Activated CD4-positive, alpha-beta memory T cell treated with anti-CD3 and anti-CD28 coated beads, Interleukin-2, amount 10 ng/mL, durations not matched to agents 7 days and 5 days (primary cell): ENCODE measurements at regions not wholly inside any gene's neighbourhood (a gene's known extent, or its start where the extent isn't known, plus 50 kb on each side); places are given as distances from the start of the nearest gene placed in this dataset.

Source experiments
- CTCF ChIA-PET: fragments of 350-600 bp; sonication (Branson Sonifier 250); formaldehyde crosslinking; loops from one replicate; lab custom pipeline; 2021; ENCODE audit warnings: antibody characterized with exemption, inconsistent platforms; lab: Charles Lee
- POLR2A ChIA-PET: fragments of 350-600 bp; sonication (Branson Sonifier 250); formaldehyde crosslinking; loops from one replicate; lab custom pipeline; 2021; ENCODE audit warnings: antibody characterized with exemption; lab: Charles Lee
- DNase-seq: peaks from one replicate; pipeline ENCODE4 v3.0.0-alpha.2; 2020
- H3K27ac Mint-ChIP-seq: one replicate; pipeline ENCODE4 v1.8.0; 2021; ENCODE audit warnings: mild to moderate bottlenecking, mixed read lengths
- H3K27me3 Mint-ChIP-seq: one replicate; pipeline ENCODE4 v1.8.0; 2021; ENCODE audit warnings: mixed read lengths
- H3K36me3 Mint-ChIP-seq: one replicate; pipeline ENCODE4 v1.8.0; 2021; ENCODE audit warnings: low read depth, mixed read lengths
- H3K4me1 Mint-ChIP-seq: one replicate; pipeline ENCODE4 v1.8.0; 2021; ENCODE audit warnings: mixed read lengths
- H3K4me3 Mint-ChIP-seq: one replicate; pipeline ENCODE4 v1.8.0; 2021; ENCODE audit warnings: mild to moderate bottlenecking, mixed read lengths
- H3K9me3 Mint-ChIP-seq: one replicate; pipeline ENCODE4 v1.8.0; 2021; ENCODE audit warnings: mixed read lengths

DNA sequence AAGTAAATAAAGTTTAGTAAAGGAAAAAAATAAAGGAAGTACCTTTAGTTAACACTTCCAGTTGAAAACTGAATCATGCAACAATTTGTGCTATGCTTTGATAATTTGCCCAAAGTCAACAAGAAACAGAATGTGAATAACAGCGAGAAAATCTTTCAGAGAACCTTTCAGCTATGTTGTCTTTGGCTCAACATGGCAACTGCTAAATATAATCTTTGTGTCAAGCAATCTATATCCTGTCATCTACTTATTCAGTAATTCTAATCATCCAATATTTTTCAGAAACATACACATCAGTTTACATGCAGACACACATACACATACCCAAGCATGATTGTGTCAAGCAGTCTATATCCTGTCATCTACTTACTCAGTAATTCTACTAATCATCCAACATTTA, 136.0 kb upstream of the PABPC4L start:
- POLR2A ChIA-PET: no interaction called here

DNA sequence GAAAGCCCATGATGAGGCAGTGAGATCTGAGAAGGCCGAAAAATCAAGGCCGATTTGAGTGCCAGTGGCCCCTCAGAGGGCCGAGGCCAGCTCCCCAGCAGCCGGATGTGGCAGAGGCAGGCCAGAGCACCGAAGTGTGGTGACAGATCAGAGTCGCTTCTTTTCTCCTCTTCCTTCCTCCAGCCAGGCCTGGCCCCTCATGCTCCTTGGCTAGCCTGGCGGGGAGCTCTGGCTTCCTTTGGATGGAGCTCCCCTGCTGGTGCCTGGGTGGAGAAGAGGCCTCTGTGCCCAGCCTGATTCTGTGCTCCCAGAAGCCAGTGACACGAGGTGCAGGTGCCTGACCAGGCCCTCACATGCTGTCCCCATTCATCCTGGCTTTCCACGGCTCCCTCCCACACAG, 127.2 kb upstream of the PABPC4L start:
- H3K27ac Mint-ChIP-seq: no peak overlapping the region

More for the DNA sequence above, 136.0 kb upstream of the PABPC4L start:
- CTCF ChIA-PET: no interaction called here
- Mint-ChIP-seq H3K36me3 (no peaks in the 10 kb centered on the region), H3K9me3 (peaks cover 11% of the 10 kb centered on the region), H3K27me3 (no peaks in the 10 kb centered on the region), H3K4me3 (no peak overlapping the region), H3K4me1 (no peaks in the 10 kb centered on the region), H3K27ac (no peak overlapping the region)
- no peak for DNase-seq

DNA sequence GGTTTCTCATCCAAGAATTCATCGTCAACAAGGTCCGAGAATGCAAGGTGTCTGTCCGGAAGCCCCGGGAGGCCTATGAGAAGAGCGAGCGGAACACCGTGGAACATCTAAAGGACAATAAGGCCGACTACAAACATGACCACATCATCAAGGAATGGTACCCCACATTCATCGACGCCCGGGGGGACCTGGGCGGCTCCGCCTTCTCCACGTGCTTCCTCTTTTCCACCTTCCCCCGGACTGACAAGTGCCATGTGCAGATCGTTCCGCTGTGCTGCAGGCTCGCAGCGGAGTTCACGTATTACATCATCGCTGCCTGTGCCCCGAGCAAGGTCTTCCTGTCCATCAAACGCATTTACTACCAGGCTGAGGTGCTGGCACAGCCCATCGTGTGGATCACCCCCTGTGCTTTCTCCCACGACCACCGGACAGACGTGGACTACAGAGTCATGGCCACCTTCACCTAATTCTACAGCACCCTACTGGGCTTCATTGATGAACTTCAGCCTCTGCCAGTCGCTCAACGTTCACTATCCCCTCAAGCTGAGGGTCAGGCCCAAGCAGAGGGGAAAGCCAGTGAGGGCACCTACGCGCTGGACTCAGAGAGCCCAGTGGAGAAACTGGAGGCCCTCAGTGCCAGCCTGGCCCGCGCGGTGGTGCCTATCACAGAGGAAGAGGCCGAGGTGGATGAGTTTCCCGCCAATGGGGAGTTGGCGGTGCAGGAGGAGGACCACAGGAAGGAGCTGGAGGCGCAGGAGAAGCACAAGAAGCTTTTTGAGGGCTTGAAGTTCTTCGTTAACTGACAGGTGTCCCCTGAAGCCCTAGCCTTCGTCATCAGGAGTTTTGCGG, 125.9 kb upstream of the PABPC4L start:
- Mint-ChIP-seq H3K36me3 (no peaks in the 10 kb centered on the region), H3K27me3 (no peaks in the 10 kb centered on the region), H3K27ac (no peak overlapping the region), H3K4me1 (no peaks in the 10 kb centered on the region), H3K4me3 (no peak overlapping the region), H3K9me3 (peaks cover 9% of the 10 kb centered on the region)
- POLR2A ChIA-PET: no interaction called here
- DNase-seq: no peak
- CTCF ChIA-PET: no interaction called here

More for the DNA sequence above, 127.2 kb upstream of the PABPC4L start:
- no peak for DNase-seq
- Mint-ChIP-seq H3K27me3 (no peaks in the 10 kb centered on the region), H3K4me3 (no peak overlapping the region), H3K36me3 (no peaks in the 10 kb centered on the region), H3K9me3 (peaks cover 9% of the 10 kb centered on the region), H3K4me1 (no peaks in the 10 kb centered on the region)
- ChIA-PET CTCF (no interaction called here), POLR2A (no interaction called here)

DNA sequence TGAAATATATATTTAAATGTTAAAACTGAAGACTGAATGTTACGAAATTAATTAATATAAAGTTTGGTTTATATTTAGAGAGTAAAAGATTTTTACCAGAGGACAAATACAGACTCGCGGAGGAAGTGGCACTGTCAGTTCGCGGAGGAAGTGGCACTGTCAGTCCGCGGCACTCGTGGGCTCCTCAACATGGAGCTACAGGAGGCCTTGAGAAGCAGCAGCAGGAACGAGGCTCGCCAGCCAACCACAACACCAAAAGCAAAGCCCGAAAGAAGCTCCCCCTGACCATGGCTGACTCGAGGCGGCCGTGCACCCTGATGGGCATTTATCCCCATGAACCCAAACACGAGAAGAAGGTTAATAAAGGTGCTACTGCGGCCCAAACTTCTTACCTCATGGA, 125.3 kb upstream of the PABPC4L start:
- ChIA-PET CTCF (no interaction called here), POLR2A (no interaction called here)
- Mint-ChIP-seq H3K9me3 (peaks cover 11% of the 10 kb centered on the region), H3K27ac (no peak overlapping the region), H3K36me3 (no peaks in the 10 kb centered on the region), H3K27me3 (no peaks in the 10 kb centered on the region), H3K4me3 (no peak overlapping the region), H3K4me1 (no peaks in the 10 kb centered on the region)
- DNase-seq: no peak

DNA sequence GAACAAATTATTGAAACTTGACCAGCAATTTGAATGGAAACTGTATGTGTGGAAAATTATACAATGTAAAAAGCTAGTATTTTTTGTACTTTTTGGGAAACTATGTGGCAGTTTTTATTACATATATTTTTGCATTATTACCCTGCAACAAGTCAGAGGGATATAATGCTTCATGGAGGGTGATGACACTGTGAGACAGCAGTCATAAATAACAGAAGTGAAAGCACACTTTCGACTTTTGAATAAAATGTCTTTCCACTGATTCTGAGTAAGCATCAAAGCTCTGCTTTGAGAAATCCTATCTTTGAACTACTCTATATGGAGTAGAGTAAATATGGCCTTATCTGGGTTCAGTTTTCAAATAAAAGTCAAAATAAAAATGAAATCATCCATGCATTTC, 122.6 kb upstream of the PABPC4L start:
- H3K4me3 Mint-ChIP-seq: no peak overlapping the region
- H3K27ac Mint-ChIP-seq: no peak overlapping the region
- H3K27me3 Mint-ChIP-seq: no peaks in the 10 kb centered on the region
- H3K4me1 Mint-ChIP-seq: no peaks in the 10 kb centered on the region
- CTCF ChIA-PET: no interaction called here
- peaks cover 11% of the 10 kb centered on the region for H3K9me3 Mint-ChIP-seq
- POLR2A ChIA-PET: no interaction called here
- DNase-seq: no peak
- no peaks in the 10 kb centered on the region for H3K36me3 Mint-ChIP-seq

DNA sequence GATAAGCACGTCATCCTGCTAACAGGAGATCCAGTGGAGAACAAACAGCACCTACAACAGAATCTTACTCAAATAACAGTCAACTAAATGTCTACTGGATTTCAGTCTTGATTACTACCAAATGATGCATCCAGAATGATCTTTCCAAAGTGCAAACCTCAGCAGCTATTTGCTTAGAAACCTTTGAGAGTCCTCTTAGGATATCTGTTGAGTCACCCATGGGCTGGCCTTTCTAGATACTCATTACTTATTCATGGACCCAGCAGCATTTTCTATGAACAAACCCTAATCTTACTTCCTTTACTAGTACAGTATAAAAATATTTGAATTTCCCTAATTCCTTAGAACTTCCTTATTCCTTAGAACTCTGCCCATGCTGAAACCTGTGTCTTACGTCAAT, 118.5 kb upstream of the PABPC4L start:
- H3K27me3 Mint-ChIP-seq: no peaks in the 10 kb centered on the region
- POLR2A ChIA-PET: no interaction called here
- DNase-seq: no peak
- H3K4me3 Mint-ChIP-seq: no peak overlapping the region
- peaks cover 4% of the 10 kb centered on the region for H3K9me3 Mint-ChIP-seq
- H3K4me1 Mint-ChIP-seq: no peaks in the 10 kb centered on the region
- H3K36me3 Mint-ChIP-seq: no peaks in the 10 kb centered on the region
- CTCF ChIA-PET: no interaction called here
- no peak overlapping the region for H3K27ac Mint-ChIP-seq

DNA sequence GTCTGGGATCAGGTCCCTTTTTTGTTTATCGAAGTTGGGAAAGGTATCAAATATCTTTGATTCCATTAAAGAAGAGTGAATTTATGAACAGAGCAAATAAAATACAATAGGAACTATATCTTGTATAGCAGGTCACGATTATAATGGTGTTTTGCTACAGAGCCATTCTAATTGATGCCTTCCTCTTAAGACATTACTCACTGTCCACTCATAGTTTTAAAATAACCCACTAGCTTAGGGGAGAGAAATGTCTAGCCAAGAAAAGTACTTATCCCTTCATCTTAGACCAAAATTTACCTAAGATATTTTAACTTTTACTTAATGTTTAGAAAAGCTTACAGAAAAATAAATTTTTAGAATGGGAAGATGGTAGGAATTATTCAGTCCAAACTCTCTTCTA, 112.0 kb upstream of the PABPC4L start:
- H3K27me3 Mint-ChIP-seq: no peaks in the 10 kb centered on the region
- H3K36me3 Mint-ChIP-seq: no peaks in the 10 kb centered on the region
- no peak overlapping the region for H3K27ac Mint-ChIP-seq
- POLR2A ChIA-PET: no interaction called here
- H3K4me1 Mint-ChIP-seq: no peaks in the 10 kb centered on the region
- no peak overlapping the region for H3K4me3 Mint-ChIP-seq
- peaks cover 2% of the 10 kb centered on the region for H3K9me3 Mint-ChIP-seq
- CTCF ChIA-PET: no interaction called here
- DNase-seq: no peak

DNA sequence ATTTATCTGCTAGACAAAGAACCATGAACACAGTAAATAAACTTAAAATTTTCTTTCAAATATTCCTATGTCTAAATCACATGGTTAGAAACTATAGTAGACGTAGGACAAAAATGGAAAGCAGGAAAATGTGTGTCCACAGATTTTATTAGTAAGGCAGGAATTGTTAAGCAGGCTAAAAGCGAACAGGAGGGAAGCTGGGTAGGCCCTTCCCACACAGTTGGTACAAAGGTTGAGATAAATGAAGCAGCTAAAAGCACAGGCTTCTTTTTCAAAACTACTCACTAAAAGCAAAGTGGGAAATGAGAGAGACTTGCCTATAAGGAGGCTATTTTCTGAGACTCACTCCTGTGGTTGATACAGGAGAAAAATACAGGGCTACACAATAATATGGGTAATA, 108.1 kb upstream of the PABPC4L start:
- POLR2A ChIA-PET: no interaction called here
- Mint-ChIP-seq H3K36me3 (no peaks in the 10 kb centered on the region), H3K4me3 (no peak overlapping the region), H3K27me3 (no peaks in the 10 kb centered on the region), H3K4me1 (no peaks in the 10 kb centered on the region), H3K27ac (no peak overlapping the region), H3K9me3 (peaks cover 5% of the 10 kb centered on the region)
- DNase-seq: no peak
- CTCF ChIA-PET: no interaction called here

DNA sequence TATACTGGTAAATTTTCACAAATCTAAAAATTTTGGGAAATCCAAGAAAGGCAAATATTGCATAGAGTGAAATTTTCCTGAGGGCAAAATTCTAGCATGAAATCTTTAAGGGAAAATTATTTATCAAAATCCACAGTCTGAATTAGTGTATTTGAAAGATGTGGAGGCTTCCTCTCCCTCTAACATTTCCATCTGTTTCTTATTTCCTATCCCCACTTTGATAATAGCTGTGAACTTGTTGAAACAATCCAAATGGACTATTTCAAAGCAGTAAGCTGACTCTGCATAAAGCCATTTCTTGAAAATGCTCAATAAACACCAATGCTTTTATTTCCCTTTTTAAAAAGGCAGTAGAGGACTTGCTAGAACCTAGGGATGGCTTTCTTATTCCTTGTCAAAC, 107.3 kb upstream of the PABPC4L start:
- Mint-ChIP-seq H3K4me1 (no peaks in the 10 kb centered on the region), H3K9me3 (peaks cover 5% of the 10 kb centered on the region), H3K4me3 (no peak overlapping the region), H3K27me3 (no peaks in the 10 kb centered on the region), H3K36me3 (no peaks in the 10 kb centered on the region), H3K27ac (no peak overlapping the region)
- POLR2A ChIA-PET: no interaction called here
- CTCF ChIA-PET: no interaction called here
- DNase-seq: no peak

DNA sequence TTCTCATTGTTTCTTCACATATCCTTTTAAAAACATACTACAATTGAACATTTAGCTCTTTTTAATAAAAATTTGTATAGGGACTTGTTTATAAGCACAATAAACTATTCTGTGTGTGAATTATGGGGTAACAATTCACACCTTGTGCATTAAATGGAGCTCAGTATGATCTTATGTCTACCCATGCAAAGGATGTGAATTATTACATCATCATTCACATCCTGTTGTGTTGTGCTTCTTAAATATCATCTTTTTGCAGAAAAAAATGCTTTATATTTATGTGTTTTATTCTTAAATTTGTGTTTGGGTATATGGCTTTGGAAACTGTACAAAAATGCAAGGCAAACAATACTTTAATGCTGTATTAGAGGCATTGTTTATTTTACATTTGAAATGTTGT, 96.7 kb upstream of the PABPC4L start:
- ChIA-PET CTCF (no interaction called here), POLR2A (no interaction called here)
- H3K36me3 Mint-ChIP-seq: no peaks in the 10 kb centered on the region
- DNase-seq: no peak
- H3K4me3 Mint-ChIP-seq: no peak overlapping the region
- no peaks in the 10 kb centered on the region for H3K27me3 Mint-ChIP-seq
- peaks cover 10% of the 10 kb centered on the region for H3K9me3 Mint-ChIP-seq
- H3K27ac Mint-ChIP-seq: no peak overlapping the region
- H3K4me1 Mint-ChIP-seq: no peaks in the 10 kb centered on the region

DNA sequence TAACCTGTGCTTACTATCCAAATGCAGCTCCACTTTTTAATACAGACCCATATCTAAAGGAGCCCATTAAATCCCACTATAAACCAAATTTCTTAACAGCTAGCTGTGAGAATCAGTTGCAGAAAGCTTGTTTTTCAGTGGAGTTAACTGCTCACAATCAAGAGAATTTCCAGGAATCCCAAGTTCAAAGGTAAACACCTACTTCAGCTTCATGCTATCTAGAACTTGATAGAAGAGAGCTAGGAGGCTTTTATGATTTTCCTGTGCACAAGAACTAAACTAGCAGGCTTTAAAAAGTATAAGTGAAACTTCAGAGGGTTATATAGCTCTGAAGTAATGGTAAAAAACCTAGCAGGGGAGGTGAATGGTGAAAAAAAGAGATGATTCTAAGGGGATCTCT, 96.2 kb upstream of the PABPC4L start:
- Mint-ChIP-seq H3K4me3 (no peak overlapping the region), H3K27me3 (no peaks in the 10 kb centered on the region), H3K9me3 (peaks cover 10% of the 10 kb centered on the region), H3K27ac (no peak overlapping the region), H3K4me1 (no peaks in the 10 kb centered on the region), H3K36me3 (no peaks in the 10 kb centered on the region)
- ChIA-PET POLR2A (no interaction called here), CTCF (no interaction called here)
- DNase-seq: no peak

DNA sequence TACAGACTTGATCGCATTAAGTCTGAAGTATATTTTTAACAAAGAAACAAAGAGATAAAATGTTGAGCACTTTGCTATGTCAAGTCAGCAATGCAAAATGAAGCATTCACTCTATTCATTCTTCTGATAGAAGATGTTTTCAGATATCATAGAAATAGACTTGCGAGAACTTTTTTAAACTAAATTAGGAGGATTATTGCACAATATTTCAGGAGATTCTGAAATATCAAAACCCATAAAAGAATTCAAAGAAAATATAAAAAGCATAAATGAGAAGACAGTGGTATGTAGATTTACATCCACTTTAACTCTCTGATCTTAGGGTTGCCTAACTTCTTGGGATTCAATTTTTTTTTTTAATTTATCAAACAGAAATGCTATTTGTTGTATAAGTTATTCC, 81.1 kb upstream of the PABPC4L start:
- Mint-ChIP-seq H3K4me3 (no peak overlapping the region), H3K27ac (no peak overlapping the region), H3K4me1 (no peaks in the 10 kb centered on the region), H3K27me3 (no peaks in the 10 kb centered on the region), H3K36me3 (no peaks in the 10 kb centered on the region), H3K9me3 (peaks cover 7% of the 10 kb centered on the region)
- ChIA-PET CTCF (no interaction called here), POLR2A (no interaction called here)
- no peak for DNase-seq

DNA sequence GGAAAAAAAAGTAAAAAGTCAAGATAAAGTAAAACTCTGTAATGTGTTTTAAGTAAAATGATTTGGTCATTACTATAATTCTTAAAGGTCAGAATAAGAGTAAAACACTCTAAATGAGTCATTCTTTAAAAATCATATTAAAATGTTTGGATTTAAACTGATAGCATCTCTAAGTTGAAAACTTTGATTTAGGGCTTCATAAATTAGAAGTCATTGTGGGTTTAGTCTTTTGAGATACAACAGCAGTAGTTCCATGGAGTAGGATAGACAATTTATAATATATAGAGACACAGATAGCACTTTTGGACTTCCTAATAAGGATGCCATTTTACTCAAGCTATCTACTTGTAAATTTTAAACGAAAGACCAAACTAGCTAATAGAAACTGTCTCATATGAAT, 77.1 kb upstream of the PABPC4L start:
- Mint-ChIP-seq H3K36me3 (no peaks in the 10 kb centered on the region), H3K4me1 (no peaks in the 10 kb centered on the region), H3K27me3 (no peaks in the 10 kb centered on the region), H3K27ac (no peak overlapping the region), H3K4me3 (no peak overlapping the region), H3K9me3 (no peaks in the 10 kb centered on the region)
- ChIA-PET POLR2A (no interaction called here), CTCF (no interaction called here)
- no peak for DNase-seq

DNA sequence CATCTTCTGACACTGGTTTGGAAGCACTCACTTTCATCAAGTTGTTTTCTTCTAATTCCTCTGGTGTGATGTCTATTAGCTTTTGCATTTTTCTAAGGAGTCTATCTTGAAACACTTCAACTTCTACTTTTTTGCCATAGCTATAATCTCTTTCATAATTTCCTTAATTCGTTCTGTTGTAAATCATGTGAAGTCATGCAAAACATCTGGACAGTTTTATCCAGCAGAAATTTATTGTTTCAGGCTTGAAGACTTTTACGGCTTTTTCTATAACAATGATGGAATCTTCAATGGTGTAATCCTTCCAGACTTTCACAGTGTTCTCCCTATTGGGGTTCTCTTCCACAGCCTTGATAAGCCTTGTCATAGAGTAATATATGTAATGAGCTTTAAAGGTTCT, 74.9 kb upstream of the PABPC4L start:
- ChIA-PET POLR2A (no interaction called here), CTCF (no interaction called here)
- H3K27ac Mint-ChIP-seq: no peak overlapping the region

More for the DNA sequence above, 74.9 kb upstream of the PABPC4L start:
- H3K27me3 Mint-ChIP-seq: no peaks in the 10 kb centered on the region
- no peaks in the 10 kb centered on the region for H3K36me3 Mint-ChIP-seq
- no peaks in the 10 kb centered on the region for H3K9me3 Mint-ChIP-seq
- DNase-seq: no peak
- no peak overlapping the region for H3K4me3 Mint-ChIP-seq
- no peaks in the 10 kb centered on the region for H3K4me1 Mint-ChIP-seq
